Epithelial cell of prostate (primary cell): ENCODE measurements at regions not wholly inside any gene's neighbourhood (a gene's known extent, or its start where the extent isn't known, plus 50 kb on each side); places are given as distances from the start of the nearest gene placed in this dataset.

Source experiments
- DNase-seq: peaks from one replicate; pipeline ENCODE4 v3.0.0-alpha.2; 2011; ENCODE audit warnings: low read depth, low spot score
- H3K27ac ChIP-seq: fragments of 450-650 bp; 2 replicates; pipeline ENCODE4 v1.5.1; 2017; ENCODE audit warnings: mild to moderate bottlenecking

GRCh38 chr20:50283922-50284810 is 93.5 kb downstream of the CEBPB start:
- peak overlapping the region; percentile 49 for H3K27ac ChIP-seq
- DNase-seq, result peak; percentile 45

- peak overlapping the region; percentile 49 for H3K27ac ChIP-seq
- DNase-seq, result no peak
Observed at GRCh38 chr20:50284811-50285375, 94.3 kb downstream of the CEBPB start.

- no peak overlapping the region for H3K27ac ChIP-seq
- DNase-seq, result no peak
Observed at GRCh38 chr20:50285376-50286173, 94.9 kb downstream of the CEBPB start.

DNA sequence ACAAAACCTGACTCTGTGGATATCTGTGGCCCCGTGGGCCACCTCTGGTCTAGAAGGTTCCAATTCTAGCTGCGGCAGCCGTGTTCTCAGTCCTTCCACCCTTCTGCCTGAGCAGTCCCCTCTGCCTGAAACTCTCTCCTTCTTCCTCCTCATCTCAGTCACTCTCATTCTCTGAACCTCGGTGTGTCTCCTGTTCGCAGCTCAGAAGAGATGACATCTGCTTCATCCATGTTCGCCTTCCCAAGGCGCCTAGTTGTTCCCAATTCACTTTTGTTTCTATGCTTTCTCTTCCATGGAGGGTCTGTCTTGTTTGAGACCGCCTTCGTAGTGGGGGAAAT is 95.5 kb downstream of the CEBPB start:
- no peak overlapping the region for H3K27ac ChIP-seq

GRCh38 chr20:50286609-50287008 is 96.0 kb downstream of the CEBPB start:
- no peak for DNase-seq
- H3K27ac ChIP-seq, result no peak overlapping the region

More for the DNA sequence above, 95.5 kb downstream of the CEBPB start:
- DNase-seq, result no peak

DNA sequence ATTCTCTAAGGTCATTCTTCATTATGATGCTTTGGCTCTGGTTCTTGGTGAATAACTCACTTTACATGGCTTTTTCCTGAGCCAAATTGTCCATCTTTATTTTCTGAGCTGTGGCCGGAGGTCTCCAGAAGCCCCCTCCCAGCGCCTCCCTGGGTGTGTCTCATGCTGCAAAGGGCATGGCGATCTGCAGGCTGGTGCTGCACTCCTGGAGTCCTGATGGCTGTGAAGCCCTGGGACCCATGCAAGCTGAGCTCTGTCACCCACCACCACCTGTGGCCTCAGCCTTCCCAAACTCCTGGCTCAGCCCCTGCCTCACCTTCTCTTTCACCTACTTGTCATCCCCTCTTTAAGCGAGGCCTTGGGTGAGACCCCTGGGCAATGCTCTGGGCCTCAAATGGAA is 96.9 kb downstream of the CEBPB start:
- no peak overlapping the region for H3K27ac ChIP-seq

DNA sequence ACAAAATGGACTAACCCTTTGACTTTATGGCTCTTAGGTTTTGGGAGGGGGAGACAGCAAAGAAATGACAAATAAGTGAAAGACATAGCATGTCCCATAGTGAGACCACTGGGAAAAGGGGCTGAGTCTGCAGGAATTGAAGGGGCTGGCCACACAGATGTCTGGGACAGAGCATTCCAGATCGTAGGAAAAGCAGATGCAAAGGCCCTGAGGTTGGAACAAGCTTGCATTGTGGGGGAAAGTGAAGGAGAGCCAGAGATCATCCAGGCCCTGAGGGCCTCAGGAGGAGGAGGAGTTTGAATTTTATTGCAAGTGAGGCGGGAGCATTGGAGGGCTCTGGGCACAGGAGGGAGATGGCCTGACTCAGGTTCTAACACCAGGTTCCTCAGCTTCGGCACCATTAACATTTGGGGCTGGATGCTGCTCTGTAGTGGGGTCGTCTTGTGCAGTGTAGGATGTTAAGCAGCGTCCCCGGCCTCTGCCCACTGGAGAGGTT is 97.5 kb downstream of the CEBPB start:
- no peak for DNase-seq
- H3K27ac ChIP-seq, result no peak overlapping the region

More for the DNA sequence above, 96.9 kb downstream of the CEBPB start:
- no peak for DNase-seq

DNA sequence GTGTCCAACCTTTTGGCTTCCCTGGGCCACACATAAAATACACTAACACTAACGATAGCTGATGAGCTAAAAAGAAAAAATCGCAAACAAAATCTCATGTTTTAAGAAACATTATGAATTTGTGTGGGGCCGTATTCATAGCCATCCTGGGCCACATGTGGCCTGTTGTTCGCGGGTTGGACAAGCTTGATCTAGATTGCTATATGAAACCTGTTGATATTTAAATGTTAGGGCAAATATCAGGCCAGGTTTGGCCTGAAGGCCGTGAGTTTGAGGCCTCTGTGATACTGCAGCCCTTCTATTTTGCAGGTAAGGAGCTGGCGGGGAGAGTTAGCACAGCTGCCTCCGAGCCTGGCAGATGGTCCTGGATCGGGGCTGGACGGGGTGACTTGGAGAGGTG is 99.0 kb downstream of the CEBPB start:
- no peak for DNase-seq
- H3K27ac ChIP-seq, result no peak overlapping the region

DNA sequence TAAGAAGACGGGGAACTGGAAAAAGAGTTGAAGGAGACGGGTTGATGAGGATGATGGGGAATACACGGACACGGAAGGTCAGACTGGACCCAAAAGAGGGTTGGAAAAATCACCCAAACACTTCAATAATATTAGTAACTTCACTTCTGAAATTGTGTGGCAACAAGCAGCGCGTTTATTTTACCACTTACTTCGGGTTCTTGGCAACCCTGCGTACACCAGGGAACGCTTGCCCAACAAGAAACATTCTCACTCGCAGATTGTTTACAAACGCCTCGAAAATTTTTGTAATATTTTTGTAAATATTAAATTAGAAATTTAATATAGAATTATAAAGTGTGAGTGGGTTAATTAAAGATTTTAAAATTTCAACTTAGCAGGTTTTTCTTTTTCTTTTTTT is 99.5 kb downstream of the CEBPB start:
- H3K27ac ChIP-seq, result no peak overlapping the region
- no peak for DNase-seq

DNA sequence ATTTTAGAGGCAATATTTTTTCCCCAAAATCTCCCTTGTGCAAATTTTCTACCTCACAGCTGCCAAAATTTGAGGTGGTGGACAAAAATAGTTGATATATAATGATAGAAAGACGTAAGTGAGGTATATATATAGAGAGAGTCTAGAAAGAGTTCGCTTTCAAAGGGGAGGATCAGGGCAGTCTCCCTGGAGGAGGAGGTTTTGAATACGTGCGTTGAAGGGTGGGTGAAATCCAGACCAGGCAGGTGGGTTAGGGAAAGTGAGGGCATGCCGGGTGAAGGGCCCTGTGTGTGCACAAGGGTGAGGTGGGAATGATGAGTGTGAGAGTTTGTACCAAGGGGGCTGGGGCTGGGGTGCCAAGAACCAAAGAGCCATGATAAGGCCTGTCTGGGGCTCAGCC is 100.2 kb downstream of the CEBPB start:
- DNase-seq, result no peak
- no peak overlapping the region for H3K27ac ChIP-seq

DNA sequence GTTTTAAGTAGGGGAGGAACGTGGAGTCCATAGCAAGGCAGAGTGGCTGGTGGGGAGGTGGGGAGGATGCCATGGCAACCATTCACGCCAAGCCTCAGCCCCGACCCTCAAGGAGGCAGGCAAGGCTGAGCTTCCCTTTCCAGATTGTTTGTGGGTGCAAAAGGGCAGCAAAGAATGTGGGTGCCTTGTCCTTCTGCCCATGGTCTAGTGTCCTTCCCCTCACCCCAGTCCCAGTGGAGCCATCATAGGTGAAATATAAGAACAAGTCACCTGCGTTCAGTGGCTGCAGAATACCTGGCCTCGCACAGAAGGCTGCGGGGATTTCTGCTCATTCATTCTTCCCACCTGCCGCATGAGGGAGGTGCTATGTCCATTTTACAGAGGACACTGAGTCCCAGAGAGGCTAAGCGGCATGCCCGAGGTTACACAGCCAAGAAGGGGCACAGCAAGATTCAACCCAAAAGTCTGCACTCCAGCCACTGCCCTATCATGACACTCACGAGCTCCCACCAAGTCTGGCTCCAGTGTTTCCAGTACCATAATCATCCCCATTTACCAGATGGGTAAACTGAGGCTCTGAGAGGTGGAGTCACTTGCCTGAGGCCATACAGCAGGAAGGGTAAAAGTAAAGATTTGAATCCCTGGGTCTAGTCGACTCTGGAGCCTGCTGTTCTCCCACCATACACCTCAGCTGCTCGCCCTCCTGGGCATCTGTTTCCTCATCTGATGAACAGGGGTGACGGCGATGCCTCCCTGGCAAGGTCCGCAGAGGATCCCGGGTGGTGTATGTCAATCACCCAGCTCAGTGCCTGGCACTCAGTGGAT is 100.8 kb downstream of the CEBPB start:
- no peak overlapping the region for H3K27ac ChIP-seq
- DNase-seq, result no peak

- no peak for DNase-seq
- no peak overlapping the region for H3K27ac ChIP-seq
Observed at GRCh38 chr20:50292079-50292590, 101.5 kb downstream of the CEBPB start.

GRCh38 chr20:50292591-50293283 is 102.1 kb downstream of the CEBPB start:
- no peak for DNase-seq
- no peak overlapping the region for H3K27ac ChIP-seq

- no peak for DNase-seq
- H3K27ac ChIP-seq, result no peak overlapping the region
Observed at GRCh38 chr20:50293284-50294139, 102.9 kb downstream of the CEBPB start.

DNA sequence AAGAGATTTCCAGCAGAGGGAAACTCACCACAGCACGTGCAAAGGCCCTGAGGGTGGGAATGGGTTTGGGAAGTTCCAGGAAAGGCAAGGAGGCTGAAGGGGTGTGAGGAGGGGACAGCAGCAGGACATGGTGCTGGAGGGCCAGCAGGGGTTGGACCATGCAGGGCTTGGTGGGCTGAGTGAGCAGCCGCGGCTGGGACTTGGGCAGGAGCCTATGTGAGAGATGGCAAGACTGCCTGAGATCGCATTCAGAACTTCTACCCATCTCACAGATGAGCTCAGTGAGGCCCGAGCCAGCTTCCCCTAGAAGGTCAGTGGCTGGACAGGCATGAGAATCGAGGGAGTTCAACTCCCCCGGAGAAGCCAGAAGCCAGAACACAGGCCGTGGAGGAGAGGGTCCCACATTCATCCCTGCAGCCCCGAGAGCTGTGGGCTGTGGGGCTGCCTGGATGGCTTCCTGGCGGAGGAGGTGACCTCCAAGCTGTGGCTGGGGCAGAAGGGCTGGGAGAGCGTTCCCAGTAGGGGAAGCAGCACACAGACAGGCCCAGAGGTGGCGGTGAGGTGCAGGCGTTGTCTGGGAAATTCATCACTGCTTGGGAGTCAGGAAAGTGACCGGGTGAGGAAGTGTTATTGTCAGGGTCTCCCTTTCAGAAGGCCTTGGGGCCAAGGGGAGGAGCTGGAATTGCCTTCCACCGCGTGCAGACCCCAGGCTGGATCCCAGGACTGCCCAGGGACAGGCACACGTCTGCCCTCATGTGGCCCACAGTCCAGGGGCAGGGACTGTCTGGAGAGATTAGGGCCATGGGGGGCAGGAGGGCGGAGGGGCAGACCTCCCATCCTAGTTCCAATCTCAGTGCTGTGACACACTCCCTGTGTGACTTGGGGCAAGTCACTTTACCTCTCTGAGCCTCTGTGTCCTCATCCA is 103.8 kb downstream of the CEBPB start:
- DNase-seq, result no peak
- no peak overlapping the region for H3K27ac ChIP-seq

DNA sequence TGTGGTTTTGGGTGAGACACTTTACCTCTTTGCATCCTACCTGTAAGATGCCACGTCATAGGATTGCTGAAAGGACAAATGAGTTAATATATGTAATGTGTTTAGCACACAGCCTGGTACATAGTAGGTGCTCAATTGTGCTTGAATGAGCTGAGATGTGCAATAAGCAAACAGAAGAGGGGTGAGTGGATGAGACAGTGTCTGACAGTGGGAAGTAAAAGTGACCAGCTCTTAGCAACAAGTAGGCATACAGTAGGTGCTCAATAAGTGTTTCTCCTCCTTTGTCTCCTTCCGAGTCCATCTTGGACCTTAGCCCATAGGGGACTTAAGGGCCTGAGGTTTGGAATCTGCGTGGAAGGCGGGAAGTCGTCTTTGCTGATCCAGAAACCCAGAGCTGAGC is 104.7 kb downstream of the CEBPB start:
- H3K27ac ChIP-seq, result no peak overlapping the region
- no peak for DNase-seq

DNA sequence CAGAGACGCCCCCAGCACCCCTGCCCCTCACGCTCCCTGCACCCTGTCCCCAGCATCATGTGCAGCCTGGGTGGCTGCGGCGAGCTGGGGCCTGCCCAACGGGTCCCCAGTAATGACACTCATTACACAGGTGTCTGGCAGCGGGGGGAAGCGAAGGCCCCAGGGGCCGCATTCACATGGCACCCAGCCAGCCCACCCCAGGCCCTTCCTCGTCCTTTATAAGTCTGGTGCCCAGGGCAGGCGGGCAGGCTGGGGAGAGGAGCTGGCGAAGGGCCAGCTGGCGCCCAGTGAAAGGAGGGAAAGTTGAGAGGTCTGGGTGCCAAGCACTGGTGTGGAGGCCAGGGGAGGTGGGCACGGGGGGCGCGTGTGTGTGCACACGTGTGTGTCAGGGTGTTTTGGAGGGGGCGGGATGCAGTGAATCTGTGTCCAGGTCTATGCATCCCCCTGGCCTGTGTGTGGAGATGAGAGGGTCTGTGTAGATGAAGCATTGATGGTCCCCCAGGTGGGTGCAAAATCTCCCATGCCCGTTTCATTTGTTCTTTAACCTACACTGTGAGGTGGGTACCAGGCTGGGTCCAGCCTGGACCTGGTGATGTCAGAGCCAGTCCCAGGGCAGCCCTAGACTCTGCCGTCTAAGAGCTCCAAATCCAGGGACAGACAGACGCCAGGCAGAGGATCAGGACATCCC is 105.3 kb downstream of the CEBPB start:
- no peak overlapping the region for H3K27ac ChIP-seq
- DNase-seq, result no peak
